OCI-LY7 (cell line): ENCODE measurements at regions not wholly inside any gene's neighbourhood (a gene's known extent, or its start where the extent isn't known, plus 50 kb on each side); places are given as distances from the start of the nearest gene placed in this dataset.

ENCODE experiments used
- BruUV-seq: library from RNA; stranded (reverse); fragments of 400-500 nt; replicated peaks from 2 replicates; lab custom pipeline; 2021; lab: Mats Ljungman, UMichigan
- CTCF ChIA-PET: fragments of 300-600 bp; sonication (Branson Sonifier 250); formaldehyde crosslinking; loops from one replicate; lab custom pipeline; 2022; ENCODE audit warnings: antibody characterized with exemption; ENCODE audit not compliant: unreplicated experiment; lab: Charles Lee
- POLR2A ChIA-PET: fragments of 300-600 bp; sonication (Branson Sonifier 250); formaldehyde crosslinking; loops from one replicate; lab custom pipeline; 2022; ENCODE audit warnings: antibody characterized with exemption; lab: Charles Lee
- DNase-seq: peaks from one replicate; pipeline ENCODE4 v3.0.0-alpha.2; 2015; ENCODE audit warnings: low spot score
- H2AFZ ChIP-seq: fragments of 200-600 bp; sonication (generic), shearing (Covaris generic); 2 replicates; pipeline ENCODE4 v1.6.1; 2014; ENCODE audit warnings: mild to moderate bottlenecking, antibody characterized with exemption, low read length, moderate library complexity
- H3K27ac ChIP-seq: fragments of 200-600 bp; sonication (generic); 2 replicates; pipeline ENCODE4 v1.5.1; 2014; ENCODE audit warnings: mixed run types, low read depth, mild to moderate bottlenecking, moderate library complexity, low read length, inconsistent platforms; ENCODE audit not compliant: poor library complexity, severe bottlenecking
- H3K36me3 ChIP-seq: fragments of 200-600 bp; sonication (generic); 2 replicates; pipeline ENCODE4 v1.6.1; 2014; ENCODE audit warnings: mild to moderate bottlenecking, antibody characterized with exemption, low read length, moderate library complexity, mixed read lengths; ENCODE audit not compliant: insufficient read depth
- H3K4me1 ChIP-seq: fragments of 200-600 bp; sonication (generic); 2 replicates; pipeline ENCODE4 v1.5.1; 2014; ENCODE audit warnings: mild to moderate bottlenecking, low read length; ENCODE audit not compliant: insufficient read depth, poor library complexity, severe bottlenecking
- H3K4me2 ChIP-seq: fragments of 200-600 bp; sonication (generic); 2 replicates; pipeline ENCODE4 v1.6.1; 2014; ENCODE audit warnings: mild to moderate bottlenecking, low read length
- H3K4me3 ChIP-seq: fragments of 200-600 bp; sonication (generic); 2 replicates; pipeline ENCODE4 v1.5.1; 2014; ENCODE audit warnings: mild to moderate bottlenecking, low read depth, low read length; ENCODE audit not compliant: poor library complexity, severe bottlenecking
- H3K79me2 ChIP-seq: fragments of 200-600 bp; sonication (generic); 2 replicates; pipeline ENCODE4 v1.6.1; 2016; ENCODE audit warnings: low read depth, mild to moderate bottlenecking, low read length, moderate library complexity, mixed read lengths; ENCODE audit not compliant: insufficient read depth
- H3K9me2 ChIP-seq: fragments of 200-600 bp; sonication (generic); 2 replicates; pipeline ENCODE4 v1.6.1; 2016; ENCODE audit warnings: mild to moderate bottlenecking, low read length, mixed read lengths; ENCODE audit not compliant: insufficient read depth
- H3K9me3 ChIP-seq: fragments of 200-600 bp; sonication (generic); 2 replicates; pipeline ENCODE4 v1.6.1; 2014; ENCODE audit warnings: mild to moderate bottlenecking, mixed run types, low read length, mixed read lengths
- H4K20me1 ChIP-seq: fragments of 200-600 bp; sonication (generic); 2 replicates; pipeline ENCODE4 v1.6.1; 2014; ENCODE audit warnings: mild to moderate bottlenecking, antibody characterized with exemption, low read length, moderate library complexity, mixed read lengths; ENCODE audit not compliant: insufficient read depth
- CTCF ChIP-seq: fragments of 200-600 bp; sonication (generic); conservative IDR thresholded peaks from 2 replicates; pipeline ENCODE4 v1.5.1; 2014; ENCODE audit warnings: mild to moderate bottlenecking, antibody characterized with exemption, low read length, moderate library complexity, mixed read lengths
- EZH2phosphoT487 ChIP-seq: fragments of 200-600 bp; sonication (generic); IDR thresholded peaks from 2 replicates; pipeline ENCODE4 v1.6.1; 2018; ENCODE audit warnings: low read depth, borderline replicate concordance, mild to moderate bottlenecking, mixed run types, antibody characterized with exemption, low read length, moderate library complexity, mixed read lengths
- intact Hi-C: fragments of 100-400 bp; cut with micrococcal nuclease; formaldehyde crosslinking; loops from one replicate; pipeline ENCODE4 v1.10.0; 2022; ENCODE audit not compliant: unreplicated experiment

- no peaks in the 10 kb centered on the region for H3K9me2 ChIP-seq
- ChIA-PET CTCF (no interaction called here), POLR2A (no interaction called here)
- H3K4me1 ChIP-seq = no peaks in the 10 kb centered on the region
- no peaks in the 10 kb centered on the region for H3K36me3 ChIP-seq
- no TSS peak for BruUV-seq
- no peaks in the 10 kb centered on the region for H3K79me2 ChIP-seq
- H4K20me1 ChIP-seq = no peaks in the 10 kb centered on the region
- intact Hi-C loops = no loop called here
- no peak overlapping the region for H3K4me2 ChIP-seq
- H3K4me3 ChIP-seq = no peak overlapping the region
- no peaks in the 10 kb centered on the region for H3K9me3 ChIP-seq
- no peak for DNase-seq
- no peak overlapping the region for H3K27ac ChIP-seq
- TF ChIP-seq EZH2phosphoT487 (no peak), CTCF (no peak)
- no peak overlapping the region for H2AFZ ChIP-seq
These were observed 95.2 kb downstream of the PSMG1 start for GRCh38 chr21:39088031-39088370.

GRCh38 chr21:39087238-39088030 lies 95.8 kb downstream of the PSMG1 start:
- H3K9me3 ChIP-seq = no peaks in the 10 kb centered on the region
- intact Hi-C loops = no loop called here
- ChIA-PET POLR2A (no interaction called here), CTCF (no interaction called here)
- H3K27ac ChIP-seq = no peak overlapping the region
- no peaks in the 10 kb centered on the region for H4K20me1 ChIP-seq
- BruUV-seq = no TSS peak
- H3K4me3 ChIP-seq = no peak overlapping the region
- H3K79me2 ChIP-seq = no peaks in the 10 kb centered on the region
- peaks cover under 1% of the 10 kb centered on the region for H3K4me1 ChIP-seq
- H3K4me2 ChIP-seq = no peak overlapping the region
- H3K9me2 ChIP-seq = no peaks in the 10 kb centered on the region
- no peak for DNase-seq
- TF ChIP-seq EZH2phosphoT487 = no peak
- TF ChIP-seq CTCF = no peak
- no peaks in the 10 kb centered on the region for H3K36me3 ChIP-seq
- H2AFZ ChIP-seq = no peak overlapping the region

GRCh38 chr21:39086547-39086946 lies 96.7 kb downstream of the PSMG1 start:
- ChIA-PET POLR2A (interaction anchor here (1.5 kb wide), 1 partner anchor 9 kb away, joined by 3 read pairs; no protein-coding TSS in a partner anchor), CTCF (no interaction called here)
- Histone ChIP-seq H3K36me3 (no peaks in the 10 kb centered on the region), H3K79me2 (no peaks in the 10 kb centered on the region), H3K9me3 (no peaks in the 10 kb centered on the region), H2AFZ (no peak overlapping the region), H3K4me3 (no peak overlapping the region), H3K9me2 (no peaks in the 10 kb centered on the region), H3K4me2 (no peak overlapping the region), H4K20me1 (no peaks in the 10 kb centered on the region), H3K27ac (no peak overlapping the region), H3K4me1 (peaks cover 4% of the 10 kb centered on the region)
- 0 out of 2 replicates have a peak, but pooled peaks have one; percentile 32 for TF ChIP-seq CTCF
- TF ChIP-seq EZH2phosphoT487 = no peak
- intact Hi-C loops = no loop called here
- no peak for DNase-seq
- no TSS peak for BruUV-seq
